ENCODE measurements at regions not wholly inside any gene's neighbourhood (a gene's known extent, or its start where the extent isn't known, plus 50 kb on each side); places are given as distances from the start of the nearest gene placed in this dataset.
"Not testable (repeated sequence)": the region's sequence is repeated elsewhere in the genome, so short reads cannot be mapped to it uniquely, and the experiment has no call there.

GRCh38 chr20:26277339-26277738, 580.7 kb upstream of the ZNF337 start:
- no peak overlapping the region for H3K4me3 ChIP-seq (ENCODE audit: low read length)
- H3K4me1 ChIP-seq (ENCODE audit: control insufficient read depth, insufficient read depth, low read length), result no peaks in the 10 kb centered on the region
- no peaks in the 10 kb centered on the region for H3K36me3 ChIP-seq (ENCODE audit: control insufficient read depth, insufficient read depth, low read length)
- H3K27me3 ChIP-seq (ENCODE audit: control insufficient read depth, insufficient read depth, low read length), result no peaks in the 10 kb centered on the region
- peaks cover 6% of the 10 kb centered on the region for H3K9me3 ChIP-seq (ENCODE audit: control insufficient read depth, low read depth, low read length)
- no CpG with 5 or more reads among the region's 21 CpGs for WGBS (ENCODE audit: insufficient coverage, low lambda C conversion rate)
- DNase-seq, result no peak
- no peak overlapping the region for H3K27ac ChIP-seq (ENCODE audit: low read length)

DNA sequence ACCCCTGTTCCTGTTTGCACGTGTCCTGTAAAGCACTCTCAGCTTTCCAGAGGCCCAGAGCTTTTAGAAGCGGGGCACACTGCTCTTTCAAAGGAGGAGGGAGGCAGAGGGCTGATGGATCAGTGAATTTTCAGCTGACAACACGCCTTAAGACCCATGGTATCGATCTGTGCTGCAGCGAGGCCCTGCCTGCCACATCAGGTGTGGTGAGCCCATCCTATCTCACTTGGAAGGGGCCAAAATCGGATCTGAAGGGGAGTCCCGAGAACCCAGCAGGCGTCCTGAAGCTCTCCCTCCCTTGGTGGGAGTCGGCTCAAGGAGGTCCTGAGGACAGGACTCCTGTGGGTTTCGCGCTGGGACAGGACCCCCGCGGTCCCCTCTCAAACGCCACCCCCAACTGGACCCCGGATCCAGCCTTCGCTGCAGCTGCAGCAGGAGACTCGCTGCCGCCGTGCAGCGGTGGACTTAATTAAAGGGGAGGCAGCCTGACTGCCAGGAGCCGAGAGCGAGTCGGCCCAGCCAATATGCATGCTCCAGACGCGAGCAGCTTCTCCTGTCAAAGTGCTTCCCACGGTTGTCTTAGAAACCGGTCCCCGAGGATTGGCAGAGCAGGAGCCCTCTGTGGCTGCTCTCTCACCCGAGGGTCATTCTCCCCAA, 580.0 kb upstream of the ZNF337 start:
- DNase-seq, result no peak
- WGBS (ENCODE audit: insufficient coverage, low lambda C conversion rate), result no CpG with 5 or more reads among the region's 29 CpGs
- H3K36me3 ChIP-seq (ENCODE audit: control insufficient read depth, insufficient read depth, low read length), result no peaks in the 10 kb centered on the region
- no peaks in the 10 kb centered on the region for H3K27me3 ChIP-seq (ENCODE audit: control insufficient read depth, insufficient read depth, low read length)
- H3K4me3 ChIP-seq (ENCODE audit: low read length), result no peak overlapping the region
- no peak overlapping the region for H3K27ac ChIP-seq (ENCODE audit: low read length)
- peaks cover 6% of the 10 kb centered on the region for H3K9me3 ChIP-seq (ENCODE audit: control insufficient read depth, low read depth, low read length)
- no peaks in the 10 kb centered on the region for H3K4me1 ChIP-seq (ENCODE audit: control insufficient read depth, insufficient read depth, low read length)

GRCh38 chr20:26268762-26269161, 572.1 kb upstream of the ZNF337 start:
- H3K27ac ChIP-seq (ENCODE audit: low read length); H3K4me3 ChIP-seq (ENCODE audit: low read length); H3K36me3 ChIP-seq (ENCODE audit: control insufficient read depth, insufficient read depth, low read length); DNase-seq; H3K9me3 ChIP-seq (ENCODE audit: control insufficient read depth, low read depth, low read length); H3K4me1 ChIP-seq (ENCODE audit: control insufficient read depth, insufficient read depth, low read length); H3K27me3 ChIP-seq (ENCODE audit: control insufficient read depth, insufficient read depth, low read length): not testable (repeated sequence)
- no CpG with 5 or more reads among the region's 3 CpGs for WGBS (ENCODE audit: insufficient coverage, low lambda C conversion rate)

- H3K27ac ChIP-seq (ENCODE audit: low read length), result not testable (repeated sequence)
Measured at GRCh38 chr20:26260925-26261324, 564.3 kb upstream of the ZNF337 start.

DNA sequence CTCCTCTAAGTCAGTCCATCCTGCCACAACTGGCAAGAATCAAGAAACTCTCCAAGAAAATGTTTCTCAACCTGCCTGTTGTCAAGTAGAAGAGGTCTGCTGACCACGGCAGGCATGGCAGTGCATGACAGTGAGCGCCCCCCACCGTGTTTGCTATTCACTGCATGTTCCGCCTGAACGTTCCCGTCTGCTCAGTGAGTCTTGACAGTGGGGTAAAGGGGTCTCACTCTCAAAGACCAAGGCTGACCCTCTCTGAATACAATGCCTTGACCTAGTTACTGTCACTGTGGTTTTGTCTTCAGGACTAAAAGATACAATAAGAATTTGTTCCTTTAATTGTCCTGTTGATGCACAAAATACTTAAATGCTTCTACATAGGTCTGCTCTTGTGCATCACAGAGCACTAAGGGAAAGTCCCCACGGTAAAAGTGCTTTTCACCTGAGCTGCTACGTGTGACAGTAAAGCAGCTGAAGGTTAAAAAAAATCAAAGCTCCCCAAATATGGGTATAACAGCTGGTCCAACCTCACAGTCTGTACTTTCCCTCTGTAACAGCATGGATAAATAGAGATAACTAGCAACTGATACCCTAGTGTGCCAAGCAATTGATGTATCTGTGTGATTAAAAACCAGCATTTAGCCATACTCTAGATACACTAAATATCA, 555.8 kb upstream of the ZNF337 start:
- H3K9me3 ChIP-seq (ENCODE audit: control insufficient read depth, low read depth, low read length); H3K4me3 ChIP-seq (ENCODE audit: low read length); H3K4me1 ChIP-seq (ENCODE audit: control insufficient read depth, insufficient read depth, low read length); DNase-seq; H3K36me3 ChIP-seq (ENCODE audit: control insufficient read depth, insufficient read depth, low read length); H3K27ac ChIP-seq (ENCODE audit: low read length); H3K27me3 ChIP-seq (ENCODE audit: control insufficient read depth, insufficient read depth, low read length): not testable (repeated sequence)
- no CpG with 5 or more reads among the region's 8 CpGs for WGBS (ENCODE audit: insufficient coverage, low lambda C conversion rate)

More at GRCh38 chr20:26260925-26261324, 564.3 kb upstream of the ZNF337 start:
- not testable (repeated sequence) for H3K4me1 ChIP-seq (ENCODE audit: control insufficient read depth, insufficient read depth, low read length); H3K36me3 ChIP-seq (ENCODE audit: control insufficient read depth, insufficient read depth, low read length); H3K4me3 ChIP-seq (ENCODE audit: low read length); H3K9me3 ChIP-seq (ENCODE audit: control insufficient read depth, low read depth, low read length); H3K27me3 ChIP-seq (ENCODE audit: control insufficient read depth, insufficient read depth, low read length); DNase-seq
- WGBS (ENCODE audit: insufficient coverage, low lambda C conversion rate), result no CpG with 5 or more reads among the region's 2 CpGs

- H3K27ac ChIP-seq (ENCODE audit: low read length); H3K36me3 ChIP-seq (ENCODE audit: control insufficient read depth, insufficient read depth, low read length); H3K4me1 ChIP-seq (ENCODE audit: control insufficient read depth, insufficient read depth, low read length); DNase-seq; H3K9me3 ChIP-seq (ENCODE audit: control insufficient read depth, low read depth, low read length); H3K27me3 ChIP-seq (ENCODE audit: control insufficient read depth, insufficient read depth, low read length); H3K4me3 ChIP-seq (ENCODE audit: low read length): not testable (repeated sequence)
- WGBS (ENCODE audit: insufficient coverage, low lambda C conversion rate), result no CpG with 5 or more reads among the region's 29 CpGs
Measured at GRCh38 chr20:26251376-26251775, 554.7 kb upstream of the ZNF337 start.

DNA sequence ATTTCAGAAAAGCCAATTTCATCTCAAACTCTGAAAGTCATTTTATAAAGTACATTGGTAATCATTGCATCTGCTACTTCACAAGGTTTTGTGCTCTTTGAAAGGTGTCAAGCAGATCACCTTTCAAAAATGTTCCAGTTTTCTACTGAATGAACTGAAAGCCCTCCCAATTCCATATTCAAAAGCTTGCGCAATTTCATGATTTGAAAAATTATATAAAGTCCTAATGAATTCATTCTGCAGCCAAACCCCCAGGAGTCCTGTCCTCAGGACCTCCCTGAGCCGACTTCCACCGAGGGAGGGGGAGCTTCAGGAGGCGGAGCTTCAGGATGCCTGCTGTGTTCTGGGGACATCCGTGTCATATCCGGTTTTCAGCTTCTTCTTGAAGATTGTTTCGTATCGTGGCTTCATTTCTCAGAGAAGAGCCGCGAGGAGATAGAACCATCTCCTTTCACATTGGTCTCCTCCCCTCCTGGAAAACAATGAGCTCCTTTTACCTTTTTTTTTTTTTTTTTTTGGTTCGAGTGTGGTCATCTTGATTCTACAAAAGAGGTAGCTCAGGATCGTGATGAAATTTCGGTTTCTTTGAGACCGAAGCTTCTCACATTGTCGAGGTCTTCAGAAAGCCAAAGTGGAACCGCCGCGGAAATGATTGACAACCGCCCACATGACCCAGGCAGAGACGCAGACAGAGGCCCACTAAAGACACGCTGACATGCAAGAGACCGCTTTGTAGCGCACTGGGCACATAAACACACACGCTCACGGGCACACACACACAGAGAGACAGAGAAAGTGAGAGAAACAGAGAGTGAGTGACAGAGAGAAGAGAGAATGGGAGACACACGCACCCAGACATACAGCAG, 553.8 kb upstream of the ZNF337 start:
- not testable (repeated sequence) for DNase-seq; H3K4me1 ChIP-seq (ENCODE audit: control insufficient read depth, insufficient read depth, low read length); H3K9me3 ChIP-seq (ENCODE audit: control insufficient read depth, low read depth, low read length); H3K27ac ChIP-seq (ENCODE audit: low read length); H3K36me3 ChIP-seq (ENCODE audit: control insufficient read depth, insufficient read depth, low read length); H3K4me3 ChIP-seq (ENCODE audit: low read length); H3K27me3 ChIP-seq (ENCODE audit: control insufficient read depth, insufficient read depth, low read length)
- no CpG with 5 or more reads among the region's 26 CpGs for WGBS (ENCODE audit: insufficient coverage, low lambda C conversion rate)

DNA sequence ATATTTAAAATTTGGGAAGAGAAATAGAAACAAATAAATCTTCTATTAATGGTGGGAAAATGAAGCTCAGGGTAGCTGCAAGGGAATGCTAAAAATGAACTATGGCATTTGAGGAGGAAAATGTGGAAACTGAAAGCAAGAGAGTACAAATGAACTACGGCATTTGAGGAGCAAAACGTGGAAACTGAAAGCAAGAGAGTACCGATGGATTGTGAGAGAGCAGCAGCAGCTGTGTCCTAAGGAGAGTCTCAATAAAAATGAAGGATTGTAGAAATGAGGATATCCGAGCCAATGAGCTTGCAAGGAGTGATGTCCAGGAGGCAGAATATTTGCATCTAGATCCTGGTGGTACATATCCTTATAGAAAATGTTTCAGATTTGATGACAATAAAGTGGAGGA, 547.1 kb upstream of the ZNF337 start:
- H3K4me1 ChIP-seq (ENCODE audit: control insufficient read depth, insufficient read depth, low read length), result no peaks in the 10 kb centered on the region
- 100% methylated on average over 3 of the region's 4 CpGs for WGBS (ENCODE audit: insufficient coverage, low lambda C conversion rate)
- no peak overlapping the region for H3K27ac ChIP-seq (ENCODE audit: low read length)
- H3K4me3 ChIP-seq (ENCODE audit: low read length), result no peak overlapping the region
- H3K36me3 ChIP-seq (ENCODE audit: control insufficient read depth, insufficient read depth, low read length), result no peaks in the 10 kb centered on the region
- no peak for DNase-seq
- H3K9me3 ChIP-seq (ENCODE audit: control insufficient read depth, low read depth, low read length), result no peaks in the 10 kb centered on the region
- no peaks in the 10 kb centered on the region for H3K27me3 ChIP-seq (ENCODE audit: control insufficient read depth, insufficient read depth, low read length)

DNA sequence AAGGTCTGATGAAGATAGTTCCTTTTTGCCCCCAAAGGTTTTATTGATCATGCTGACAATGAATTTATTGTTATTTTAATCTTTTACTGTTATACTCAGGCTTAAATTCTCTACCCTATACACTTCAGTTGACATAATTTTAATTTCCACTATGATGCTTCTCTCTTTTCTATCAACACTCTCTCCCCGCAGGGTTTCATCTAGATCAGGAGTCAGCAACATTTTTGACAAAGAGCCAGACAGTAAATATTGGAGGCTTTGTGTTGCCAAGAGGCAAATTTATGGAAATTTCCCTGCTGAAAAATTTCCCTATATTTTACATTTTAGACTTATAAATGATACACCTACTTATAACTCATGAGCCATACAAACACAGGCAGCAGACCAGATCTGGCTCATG, 524.0 kb upstream of the ZNF337 start:
- H3K27ac ChIP-seq (ENCODE audit: low read length); H3K36me3 ChIP-seq (ENCODE audit: control insufficient read depth, insufficient read depth, low read length); DNase-seq; H3K9me3 ChIP-seq (ENCODE audit: control insufficient read depth, low read depth, low read length); H3K4me1 ChIP-seq (ENCODE audit: control insufficient read depth, insufficient read depth, low read length); H3K4me3 ChIP-seq (ENCODE audit: low read length); H3K27me3 ChIP-seq (ENCODE audit: control insufficient read depth, insufficient read depth, low read length): not testable (repeated sequence)
- WGBS (ENCODE audit: insufficient coverage, low lambda C conversion rate), result 100% methylated on average over 1 of the region's 1 CpG

- 67% methylated on average over 1 of the region's 3 CpGs for WGBS (ENCODE audit: insufficient coverage, low lambda C conversion rate)
- H3K4me1 ChIP-seq (ENCODE audit: control insufficient read depth, insufficient read depth, low read length); H3K27ac ChIP-seq (ENCODE audit: low read length); H3K4me3 ChIP-seq (ENCODE audit: low read length); H3K27me3 ChIP-seq (ENCODE audit: control insufficient read depth, insufficient read depth, low read length); H3K36me3 ChIP-seq (ENCODE audit: control insufficient read depth, insufficient read depth, low read length); DNase-seq; H3K9me3 ChIP-seq (ENCODE audit: control insufficient read depth, low read depth, low read length): not testable (repeated sequence)
Measured at GRCh38 chr20:26219546-26219945, 522.9 kb upstream of the ZNF337 start.
